Ecto neural progenitor cell (in vitro differentiated cells): ENCODE measurements at regions not wholly inside any gene's neighbourhood (a gene's known extent, or its start where the extent isn't known, plus 50 kb on each side); places are given as distances from the start of the nearest gene placed in this dataset.

Experiments
- DNase-seq: peaks from one replicate; pipeline ENCODE4 v3.0.0-alpha.2; 2018; ENCODE audit warnings: low spot score

DNA sequence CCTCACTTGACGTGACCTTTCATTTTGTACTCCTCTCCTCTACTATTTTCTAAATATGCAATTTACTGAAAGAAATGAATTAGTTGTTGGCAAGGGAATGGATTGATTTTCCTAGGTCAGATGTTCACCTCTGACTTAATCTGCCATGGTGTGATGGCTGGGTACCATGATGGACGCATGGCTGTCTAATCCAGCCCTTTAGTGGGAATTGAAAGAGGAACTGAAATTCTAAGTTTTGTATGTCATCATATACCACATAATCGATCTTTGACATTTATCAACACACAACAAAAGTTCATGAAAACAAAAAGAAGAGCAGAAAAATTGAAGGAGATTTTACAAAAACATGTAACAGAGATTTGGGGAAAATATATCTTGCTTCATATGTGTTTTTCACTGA is 331.3 kb upstream of the SNX7 start:
- DNase-seq = no peak

- DNase-seq = no peak
These were observed 332.7 kb upstream of the SNX7 start for GRCh38 chr1:98328855-98329254.

DNA sequence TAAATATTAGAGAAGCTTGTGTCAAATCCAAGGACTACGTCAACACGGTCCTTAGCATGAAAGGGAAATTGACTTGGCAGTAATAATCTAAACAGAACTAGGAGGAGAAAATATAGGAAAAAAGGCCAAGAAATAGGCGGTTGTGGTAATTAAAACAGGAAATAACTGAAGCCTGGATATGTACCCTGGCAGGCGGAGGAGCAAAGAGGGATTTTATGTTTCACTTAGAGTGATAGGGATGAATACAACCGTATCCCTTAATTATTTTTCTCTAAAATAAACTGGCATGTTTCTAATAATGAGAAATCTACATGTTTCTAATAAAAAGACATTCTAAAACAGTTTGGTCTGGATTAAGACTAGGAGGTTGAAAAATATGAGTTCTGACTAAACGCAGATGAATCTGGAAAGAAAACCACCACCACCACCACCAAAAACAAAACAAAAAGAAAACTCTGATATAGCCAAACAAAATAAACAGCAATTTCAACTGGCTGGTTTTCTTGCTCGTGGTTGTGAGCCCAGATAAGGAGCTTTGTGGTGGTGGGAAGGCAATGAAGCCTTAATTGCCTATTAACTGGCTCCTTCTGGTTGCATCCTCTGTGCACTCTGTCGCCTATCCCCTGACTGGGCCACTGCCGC is 334.2 kb upstream of the SNX7 start:
- no peak for DNase-seq

GRCh38 chr1:98325646-98326440 is 335.7 kb upstream of the SNX7 start:
- no peak for DNase-seq

GRCh38 chr1:98323906-98324358 is 337.6 kb upstream of the SNX7 start:
- no peak for DNase-seq

DNA sequence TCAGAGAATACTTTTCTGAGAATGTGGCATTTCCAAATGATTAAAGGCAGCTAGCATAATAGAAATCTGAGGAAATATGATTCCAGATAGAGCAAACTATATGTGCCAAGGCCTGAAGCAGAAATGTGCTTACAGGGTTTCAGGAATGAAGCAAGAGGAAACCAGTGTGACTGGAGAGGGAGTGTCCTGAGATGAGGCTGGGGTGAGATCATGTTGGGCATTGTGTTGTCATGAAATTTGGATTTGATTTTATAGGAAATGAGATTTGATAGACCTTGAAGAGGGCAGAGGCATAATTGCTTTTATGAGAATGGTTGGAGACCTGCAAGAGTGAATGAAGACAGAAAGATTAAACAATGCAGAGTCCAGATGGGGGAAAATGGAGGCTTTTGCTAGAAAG is 338.1 kb upstream of the SNX7 start:
- DNase-seq = no peak

DNA sequence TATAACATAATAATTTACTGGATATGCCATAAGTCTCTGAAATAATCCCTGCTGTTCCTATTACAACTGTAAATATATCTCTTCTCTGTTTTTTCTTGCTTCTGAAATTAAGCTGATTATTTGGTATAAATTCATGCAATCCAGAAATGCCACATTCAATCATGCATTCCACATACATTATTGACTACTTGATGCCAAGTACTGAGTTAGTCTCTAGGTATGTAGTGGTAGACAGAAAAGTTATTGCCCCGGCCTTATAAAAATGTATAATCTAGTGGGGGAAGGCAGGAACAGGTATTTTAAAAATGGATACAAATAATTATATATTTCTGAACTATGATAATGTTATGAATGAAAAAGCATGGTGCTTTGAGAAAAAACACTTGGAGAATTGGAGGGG is 338.6 kb upstream of the SNX7 start:
- no peak for DNase-seq

- DNase-seq = no peak
These were observed 339.4 kb upstream of the SNX7 start for GRCh38 chr1:98322086-98322485.

DNA sequence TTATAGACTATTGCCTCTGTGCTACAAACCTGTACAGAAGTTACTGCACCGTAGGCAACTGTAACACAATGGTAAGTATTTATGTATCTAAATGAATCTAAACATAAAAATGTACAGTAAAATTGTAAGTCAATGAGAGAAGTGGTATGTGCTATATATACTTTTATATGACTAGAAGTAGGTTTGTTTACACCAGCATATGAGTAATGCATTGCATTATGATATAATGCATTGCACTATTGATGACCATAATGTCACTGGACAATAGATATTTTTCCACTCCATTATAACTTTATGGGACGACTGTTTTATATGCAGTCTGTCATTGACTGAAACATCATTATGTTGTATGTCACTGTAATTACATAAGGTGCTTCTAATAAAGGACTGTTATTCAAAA is 340.3 kb upstream of the SNX7 start:
- no peak for DNase-seq

- no peak for DNase-seq
These were observed 345.1 kb upstream of the SNX7 start for GRCh38 chr1:98316286-98316905.

DNA sequence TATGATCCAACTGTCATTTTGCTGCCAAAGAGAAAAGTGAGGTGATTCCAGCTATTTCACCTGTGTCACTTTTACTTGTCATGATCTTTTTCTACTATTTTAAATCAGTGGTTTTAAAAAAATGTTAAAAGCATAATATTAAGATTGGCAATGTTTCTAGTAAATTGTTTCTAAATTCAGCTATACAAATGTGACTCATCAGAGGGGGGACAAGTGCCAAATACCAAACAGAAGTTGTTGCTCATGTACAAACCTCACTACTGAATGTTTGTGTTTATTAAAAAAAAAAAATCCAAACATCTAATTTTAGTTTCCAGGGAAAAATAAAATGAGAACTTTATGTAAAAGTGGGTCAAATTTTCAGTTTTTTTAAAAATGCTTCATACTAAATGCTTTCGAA is 346.2 kb upstream of the SNX7 start:
- no peak for DNase-seq

DNA sequence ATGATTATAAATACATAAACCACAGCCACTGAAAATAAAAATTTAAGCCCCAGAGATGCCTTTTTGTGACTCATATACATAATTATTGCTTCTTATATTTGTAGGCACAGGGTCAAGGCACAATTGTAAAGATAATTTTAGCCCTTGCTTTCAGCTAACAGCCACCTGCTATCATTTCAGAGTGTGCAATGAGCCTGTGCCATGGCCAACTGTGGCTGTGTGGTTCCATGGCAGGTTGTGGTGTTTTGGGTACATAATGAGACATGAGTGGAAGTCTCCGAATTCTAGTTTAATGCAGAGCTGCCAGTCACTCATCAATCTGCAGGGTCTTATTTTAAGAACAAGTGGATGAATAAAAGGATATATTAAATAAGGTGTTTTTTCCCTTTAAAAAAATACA is 346.9 kb upstream of the SNX7 start:
- DNase-seq = no peak

DNA sequence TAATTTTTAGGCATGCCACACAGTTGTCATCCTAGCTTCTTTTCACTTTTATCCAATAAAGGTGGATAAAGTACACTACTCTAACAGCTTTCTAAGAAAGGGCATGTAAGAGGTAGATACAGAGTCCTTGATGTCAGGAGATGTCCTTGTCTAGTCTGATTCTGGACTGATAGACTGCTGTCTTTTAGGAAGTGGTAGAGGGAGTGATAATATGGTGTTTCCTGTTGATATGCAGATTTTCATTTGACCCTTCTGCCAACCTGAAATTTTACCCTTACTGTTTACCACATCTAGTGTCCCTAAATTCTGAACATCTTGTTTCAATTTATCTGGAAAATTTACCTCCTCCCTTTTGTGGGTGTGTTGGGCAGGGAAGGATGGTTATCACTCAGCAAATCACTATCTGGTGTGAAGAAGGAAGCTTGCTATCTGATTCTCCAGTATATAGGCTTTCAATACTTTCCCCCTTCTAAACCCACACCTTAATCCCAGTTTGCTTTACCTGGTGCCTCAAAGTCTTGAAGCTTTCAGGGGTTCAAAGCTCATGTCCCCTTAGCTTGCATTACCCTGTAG is 354.9 kb upstream of the SNX7 start:
- DNase-seq = no peak

DNA sequence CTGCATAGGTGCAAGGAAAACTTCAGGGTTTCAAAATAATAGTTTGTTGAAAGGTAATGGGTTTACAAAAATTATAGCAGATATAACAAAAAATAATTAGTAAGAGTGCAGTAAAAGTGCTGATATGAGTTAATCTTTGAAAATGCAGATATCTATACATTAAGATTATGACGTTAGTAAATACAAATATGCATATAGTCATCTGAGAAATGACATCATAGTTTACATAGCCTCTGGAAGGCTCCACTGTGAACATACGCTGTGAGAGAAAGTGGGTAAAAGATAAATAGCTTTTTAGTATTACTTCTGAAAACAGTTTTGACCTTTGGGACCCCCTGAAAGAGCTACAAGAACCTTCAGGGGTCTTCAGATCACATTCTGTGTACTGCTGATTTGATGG is 356.2 kb upstream of the SNX7 start:
- DNase-seq = no peak

DNA sequence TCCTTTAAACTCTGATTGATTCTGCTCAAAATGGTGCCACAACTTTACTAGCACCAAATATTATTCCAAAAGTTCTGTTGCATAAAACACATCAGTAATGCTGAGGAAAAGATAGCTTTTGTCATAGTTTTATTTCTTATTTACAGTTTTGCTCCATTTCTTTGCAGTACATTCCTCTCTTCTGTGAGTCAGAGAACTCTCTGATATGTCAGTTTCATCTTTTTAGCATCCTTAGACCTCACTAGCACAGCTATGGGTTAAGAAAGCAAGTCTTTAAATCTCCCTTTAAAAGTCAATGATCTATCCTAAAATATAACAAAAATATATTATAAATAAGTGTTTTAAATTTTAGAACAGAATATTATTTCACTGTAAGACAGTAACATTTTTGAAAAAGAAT is 356.6 kb upstream of the SNX7 start:
- no peak for DNase-seq

DNA sequence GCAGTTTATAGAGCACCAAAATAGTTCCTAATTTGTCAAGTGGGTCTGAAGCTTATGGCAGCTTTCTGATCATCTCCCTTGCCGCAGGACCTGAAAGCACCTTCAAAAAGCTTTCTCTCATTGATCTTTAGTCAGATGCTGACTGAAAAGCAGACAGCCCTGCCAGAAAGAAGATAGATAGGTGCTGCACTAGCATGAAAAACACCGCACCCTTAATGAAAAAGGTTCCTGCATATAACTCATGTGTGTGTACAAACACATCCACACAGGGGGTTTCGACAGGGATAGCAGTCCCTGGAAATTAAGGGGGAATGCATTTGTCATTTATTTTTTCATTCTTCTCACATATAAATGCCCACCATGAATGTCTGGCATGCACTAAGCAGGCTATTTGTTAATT is 361.7 kb upstream of the SNX7 start:
- DNase-seq = no peak

- DNase-seq = no peak
These were observed 362.2 kb upstream of the SNX7 start for GRCh38 chr1:98299313-98299712.

DNA sequence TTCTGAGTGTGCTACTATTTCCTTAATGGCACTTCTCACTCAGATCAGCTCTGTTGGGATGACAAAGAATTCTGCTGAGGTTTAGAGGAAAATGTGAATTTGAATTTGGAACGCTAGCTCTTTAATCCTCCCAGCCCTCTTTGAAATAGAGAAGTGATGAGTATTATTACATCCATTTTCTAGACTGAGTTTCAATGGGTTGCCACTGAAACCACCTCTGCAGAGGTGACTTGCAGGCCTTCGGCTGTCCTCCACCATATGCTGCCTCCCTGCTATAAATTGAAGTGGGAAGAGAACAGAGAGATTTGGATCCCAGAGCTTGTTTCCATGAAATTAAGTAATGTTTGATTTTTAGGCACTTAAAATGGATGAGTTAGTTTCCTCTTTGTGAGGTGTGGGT is 363.2 kb upstream of the SNX7 start:
- DNase-seq = no peak

GRCh38 chr1:98296681-98297080 is 364.8 kb upstream of the SNX7 start:
- DNase-seq = no peak

- DNase-seq = no peak
These were observed 367.4 kb upstream of the SNX7 start for GRCh38 chr1:98294127-98294526.

- DNase-seq = no peak
These were observed 368.5 kb upstream of the SNX7 start for GRCh38 chr1:98292994-98293393.

- DNase-seq = no peak
These were observed 368.5 kb upstream of the DPYD start for GRCh38 chr1:98289311-98289710.

DNA sequence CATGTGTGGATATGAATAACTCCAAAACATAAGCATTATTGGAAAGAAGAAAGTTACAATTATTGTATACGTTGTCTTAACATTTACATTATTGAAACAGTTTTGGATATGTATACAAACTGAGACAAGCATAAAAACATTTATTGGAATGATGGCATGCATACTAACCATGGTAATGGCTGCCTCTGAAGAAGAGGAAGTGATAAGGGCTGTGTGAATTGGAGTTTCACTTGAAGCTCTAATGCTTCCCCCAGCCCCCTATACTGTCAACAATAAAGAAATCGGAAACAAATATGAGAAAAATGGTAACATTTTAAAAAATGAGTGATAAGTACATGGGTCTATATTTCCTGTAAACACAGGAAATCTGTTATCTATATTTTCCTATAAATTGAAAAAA is 367.7 kb upstream of the DPYD start:
- no peak for DNase-seq
